ENCODE measurements at regions not wholly inside any gene's neighbourhood (a gene's known extent, or its start where the extent isn't known, plus 50 kb on each side); places are given as distances from the start of the nearest gene placed in this dataset.
A peak's percentile ranks its signal among the peaks of the same experiment; 100 is the strongest.

GRCh38 chr5:152556784-152557183, 151.7 kb upstream of the NMUR2 start:
- Histone ChIP-seq H3K27ac (ENCODE audit: low read depth in 1 of 2, low read length in 1 of 2) (no peak overlapping the region), H3K9me3 (ENCODE audit: control insufficient read depth in 4 of 4, insufficient read depth in 3 of 4, low read length in 3 of 4) (no peaks in the 10 kb centered on the region), H3K4me3 (no peak overlapping the region), H3K27me3 (ENCODE audit: control insufficient read depth in 3 of 3, insufficient read depth in 3 of 3, low read length in 2 of 3) (no peaks in the 10 kb centered on the region), H3K9ac (ENCODE audit: insufficient read depth in 1 of 2, low read length in 2 of 2) (no peak overlapping the region), H3K36me3 (ENCODE audit: control insufficient read depth in 4 of 4, insufficient read depth in 4 of 4, low read length in 4 of 4) (no peaks in the 10 kb centered on the region), H3K4me1 (ENCODE audit: control insufficient read depth in 5 of 5, insufficient read depth in 5 of 5, low read length in 5 of 5) (peaks cover 0 to 3% (median 0%) of the 10 kb centered on the region in 5 donors)
- WGBS, 2 donors = 34 to 50% methylated on average over 4 of the region's 4 CpGs
- no peak for TF ChIP-seq CTCF (IDR thresholded peaks at IDR 0.05; ENCODE audit: control extremely low read depth, extremely low read depth)
- DNase-seq = peak in 2 of 3 donors; percentile 3 to 45
- no peak for ATAC-seq (ENCODE audit: insufficient read depth, low FRiP score)

GRCh38 chr5:152560512-152561137, 155.5 kb upstream of the NMUR2 start:
- H3K27ac ChIP-seq (ENCODE audit: low read depth in 1 of 2, low read length in 1 of 2) = no peak overlapping the region
- WGBS, 2 donors = 35 to 39% methylated on average over 6 of the region's 6 CpGs
- no peaks in the 10 kb centered on the region for H3K9me3 ChIP-seq (ENCODE audit: control insufficient read depth in 4 of 4, insufficient read depth in 3 of 4, low read length in 3 of 4)
- DNase-seq = peak; percentile 66 to 78 (median 70)
- no peak overlapping the region for H3K4me3 ChIP-seq
- H3K9ac ChIP-seq (ENCODE audit: insufficient read depth in 1 of 2, low read length in 2 of 2) = no peak overlapping the region
- H3K27me3 ChIP-seq (ENCODE audit: control insufficient read depth in 3 of 3, insufficient read depth in 3 of 3, low read length in 2 of 3) = no peaks in the 10 kb centered on the region
- peaks cover 0 to 3% (median 0%) of the 10 kb centered on the region in 5 donors for H3K4me1 ChIP-seq (ENCODE audit: control insufficient read depth in 5 of 5, insufficient read depth in 5 of 5, low read length in 5 of 5)
- no peak for ATAC-seq (ENCODE audit: insufficient read depth, low FRiP score)
- H3K36me3 ChIP-seq (ENCODE audit: control insufficient read depth in 4 of 4, insufficient read depth in 4 of 4, low read length in 4 of 4) = no peaks in the 10 kb centered on the region
- TF ChIP-seq CTCF (IDR thresholded peaks at IDR 0.05; ENCODE audit: control extremely low read depth, extremely low read depth) = peak; percentile 45

GRCh38 chr5:152568016-152568415, 162.9 kb upstream of the NMUR2 start:
- Histone ChIP-seq H3K4me3 (no peak overlapping the region), H3K4me1 (ENCODE audit: control insufficient read depth in 5 of 5, insufficient read depth in 5 of 5, low read length in 5 of 5) (peaks cover 0 to 15% (median 4%) of the 10 kb centered on the region in 5 donors), H3K9me3 (ENCODE audit: control insufficient read depth in 4 of 4, insufficient read depth in 3 of 4, low read length in 3 of 4) (peaks cover 0 to 2% (median 0%) of the 10 kb centered on the region in 4 donors), H3K36me3 (ENCODE audit: control insufficient read depth in 4 of 4, insufficient read depth in 4 of 4, low read length in 4 of 4) (no peaks in the 10 kb centered on the region), H3K27me3 (ENCODE audit: control insufficient read depth in 3 of 3, insufficient read depth in 3 of 3, low read length in 2 of 3) (no peaks in the 10 kb centered on the region), H3K9ac (ENCODE audit: insufficient read depth in 1 of 2, low read length in 2 of 2) (no peak overlapping the region), H3K27ac (ENCODE audit: low read depth in 1 of 2, low read length in 1 of 2) (no peak overlapping the region)
- peak; percentile 76 to 91 (median 89) for DNase-seq
- no peak for TF ChIP-seq CTCF (IDR thresholded peaks at IDR 0.05; ENCODE audit: control extremely low read depth, extremely low read depth)
- ATAC-seq (ENCODE audit: insufficient read depth, low FRiP score) = no peak
- WGBS, 2 donors = 66 to 82% methylated on average over 2 of the region's 2 CpGs

- Histone ChIP-seq H3K9me3 (ENCODE audit: control insufficient read depth in 4 of 4, insufficient read depth in 3 of 4, low read length in 3 of 4) (peaks cover 0 to 5% (median 0%) of the 10 kb centered on the region in 4 donors), H3K27me3 (ENCODE audit: control insufficient read depth in 3 of 3, insufficient read depth in 3 of 3, low read length in 2 of 3) (no peaks in the 10 kb centered on the region), H3K9ac (ENCODE audit: insufficient read depth in 1 of 2, low read length in 2 of 2) (no peak overlapping the region), H3K4me3 (no peak overlapping the region), H3K36me3 (ENCODE audit: control insufficient read depth in 4 of 4, insufficient read depth in 4 of 4, low read length in 4 of 4) (no peaks in the 10 kb centered on the region), H3K4me1 (ENCODE audit: control insufficient read depth in 5 of 5, insufficient read depth in 5 of 5, low read length in 5 of 5) (peaks cover 0 to 6% (median 0%) of the 10 kb centered on the region in 5 donors), H3K27ac (ENCODE audit: low read depth in 1 of 2, low read length in 1 of 2) (no peak overlapping the region)
- DNase-seq (no peak), ATAC-seq (ENCODE audit: insufficient read depth, low FRiP score) (no peak)
- 80 to 89% methylated on average over 3 of the region's 3 CpGs for WGBS, 2 donors
- no peak for TF ChIP-seq CTCF (IDR thresholded peaks at IDR 0.05; ENCODE audit: control extremely low read depth, extremely low read depth)
Measured at GRCh38 chr5:152572812-152573211, 167.7 kb upstream of the NMUR2 start.

Data from lung (tissue), 11 donors.